ENCODE measurements at regions not wholly inside any gene's neighbourhood (a gene's known extent, or its start where the extent isn't known, plus 50 kb on each side); places are given as distances from the start of the nearest gene placed in this dataset.
A peak's percentile ranks its signal among the peaks of the same experiment; 100 is the strongest.
"Not testable (repeated sequence)": the region's sequence is repeated elsewhere in the genome, so short reads cannot be mapped to it uniquely, and the experiment has no call there.

DNA sequence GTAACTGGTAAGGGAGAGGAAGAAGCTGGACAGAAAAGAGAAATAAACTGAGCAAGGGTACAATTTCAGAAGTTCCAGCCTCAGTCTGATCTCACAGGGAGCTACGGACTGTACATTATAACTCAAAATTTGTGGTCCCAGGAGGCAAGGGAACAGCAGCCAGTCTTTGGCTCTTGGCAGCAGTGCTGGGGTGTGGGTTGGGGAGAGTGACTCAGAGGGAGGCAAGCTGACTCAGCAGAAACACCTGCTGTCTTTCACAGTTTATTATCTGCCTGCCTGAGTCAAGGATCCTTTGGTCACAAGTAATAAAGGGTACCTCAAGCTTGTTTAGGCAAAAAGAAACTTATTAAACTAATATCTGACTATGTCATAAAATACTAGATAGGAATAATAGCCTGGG lies 73.5 kb upstream of the KIF2B start:
- Histone ChIP-seq H3K27ac (ENCODE audit: low read length, poor library complexity, severe bottlenecking) (peak overlapping the region; percentile 32), H3K18ac (ENCODE audit: low read depth in 1 of 2, low read length in 2 of 2) (no peak overlapping the region), H2BK15ac (ENCODE audit: low read depth, poor library complexity, severe bottlenecking) (no peak overlapping the region), H3K4me3 (ENCODE audit: insufficient read depth in 1 of 2, low read depth in 1 of 2, low read length in 2 of 2) (no peak overlapping the region), H3K4me2 (ENCODE audit: low read length, poor library complexity, severe bottlenecking) (no peak overlapping the region), H4K91ac (ENCODE audit: low read length) (no peak overlapping the region), H3K36me3 (ENCODE audit: control insufficient read depth in 1 of 2, insufficient read depth in 2 of 2, low read depth in 1 of 2, low read length in 2 of 2) (no peaks in the 10 kb centered on the region), H2AK5ac (ENCODE audit: low read length, severe bottlenecking) (no peak overlapping the region), H3K9ac (ENCODE audit: low read length) (no peak overlapping the region), H3K23ac (ENCODE audit: low read length in 2 of 2) (no peak overlapping the region), H2AFZ (ENCODE audit: low read depth, low read length) (peak overlapping the region; percentile 61), H3K9me3 (ENCODE audit: control insufficient read depth, low read length) (no peaks in the 10 kb centered on the region), H2BK12ac (ENCODE audit: low read length in 2 of 2) (no peak overlapping the region), H3K14ac (ENCODE audit: low read length in 2 of 2) (no peak overlapping the region), H3K4me1 (ENCODE audit: control insufficient read depth, insufficient read depth, low read depth, low read length) (peaks cover 2% of the 10 kb centered on the region), H2BK5ac (ENCODE audit: low read depth, low read length, poor library complexity, severe bottlenecking) (no peak overlapping the region), H3K4ac (ENCODE audit: low read depth in 1 of 2, low read length in 2 of 2) (no peak overlapping the region), H3K27me3 (ENCODE audit: control insufficient read depth in 1 of 2, insufficient read depth in 1 of 2, low read length in 2 of 2) (no peaks in the 10 kb centered on the region), H3K79me1 (replicated peaks; ENCODE audit: low read length, poor library complexity, severe bottlenecking) (no peaks in the 10 kb centered on the region), H4K8ac (ENCODE audit: low read length) (no peak overlapping the region), H2BK120ac (ENCODE audit: low read depth, low read length) (no peak overlapping the region)
- DNase-seq: no peak
- 81% methylated on average over 1 of the region's 1 CpG for WGBS

DNA sequence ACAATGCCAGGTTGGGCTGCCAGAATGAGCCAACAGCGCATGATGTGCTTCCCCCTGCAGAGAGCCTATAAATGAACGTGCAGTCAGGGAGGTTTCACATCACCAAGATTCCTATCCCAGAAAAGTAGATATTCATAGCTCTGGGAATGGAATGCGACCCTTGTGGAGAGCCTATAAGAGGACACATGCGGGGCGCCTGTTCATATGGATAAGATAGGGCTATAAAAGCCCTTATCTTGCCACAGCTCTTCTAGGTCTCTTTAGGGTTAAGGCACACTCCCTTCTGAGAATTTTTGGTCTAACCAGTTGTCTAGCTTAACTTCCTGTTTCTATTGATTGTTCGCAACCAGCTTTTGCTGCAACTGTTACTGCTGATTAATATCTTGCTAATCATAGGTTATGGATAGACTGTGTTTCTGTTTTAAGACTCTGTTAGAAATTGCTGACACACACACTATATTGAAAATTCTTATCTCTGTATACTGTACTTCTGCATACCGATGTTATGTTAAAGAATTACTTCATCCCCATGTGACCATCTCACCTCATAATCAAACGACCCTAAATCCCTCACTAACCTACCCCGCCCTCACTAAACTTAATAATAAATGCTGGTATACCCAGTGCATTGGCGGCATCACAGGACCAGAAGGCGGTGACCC lies 74.4 kb upstream of the KIF2B start:
- not testable (repeated sequence) for H3K27me3 ChIP-seq (ENCODE audit: control insufficient read depth in 1 of 2, insufficient read depth in 1 of 2, low read length in 2 of 2); DNase-seq; H3K9ac ChIP-seq (ENCODE audit: low read length); H3K4me2 ChIP-seq (ENCODE audit: low read length, poor library complexity, severe bottlenecking); H2AK5ac ChIP-seq (ENCODE audit: low read length, severe bottlenecking); H3K27ac ChIP-seq (ENCODE audit: low read length, poor library complexity, severe bottlenecking); H2BK15ac ChIP-seq (ENCODE audit: low read depth, poor library complexity, severe bottlenecking); H3K4me3 ChIP-seq (ENCODE audit: insufficient read depth in 1 of 2, low read depth in 1 of 2, low read length in 2 of 2); H2BK5ac ChIP-seq (ENCODE audit: low read depth, low read length, poor library complexity, severe bottlenecking); H3K79me1 ChIP-seq (replicated peaks; ENCODE audit: low read length, poor library complexity, severe bottlenecking); H3K23ac ChIP-seq (ENCODE audit: low read length in 2 of 2); H2BK120ac ChIP-seq (ENCODE audit: low read depth, low read length); H4K8ac ChIP-seq (ENCODE audit: low read length); H4K91ac ChIP-seq (ENCODE audit: low read length); H2BK12ac ChIP-seq (ENCODE audit: low read length in 2 of 2); H3K14ac ChIP-seq (ENCODE audit: low read length in 2 of 2); H3K36me3 ChIP-seq (ENCODE audit: control insufficient read depth in 1 of 2, insufficient read depth in 2 of 2, low read depth in 1 of 2, low read length in 2 of 2); H3K4me1 ChIP-seq (ENCODE audit: control insufficient read depth, insufficient read depth, low read depth, low read length); H3K18ac ChIP-seq (ENCODE audit: low read depth in 1 of 2, low read length in 2 of 2); H2AFZ ChIP-seq (ENCODE audit: low read depth, low read length); H3K4ac ChIP-seq (ENCODE audit: low read depth in 1 of 2, low read length in 2 of 2); H3K9me3 ChIP-seq (ENCODE audit: control insufficient read depth, low read length)
- WGBS: 66% methylated on average over 9 of the region's 11 CpGs

DNA sequence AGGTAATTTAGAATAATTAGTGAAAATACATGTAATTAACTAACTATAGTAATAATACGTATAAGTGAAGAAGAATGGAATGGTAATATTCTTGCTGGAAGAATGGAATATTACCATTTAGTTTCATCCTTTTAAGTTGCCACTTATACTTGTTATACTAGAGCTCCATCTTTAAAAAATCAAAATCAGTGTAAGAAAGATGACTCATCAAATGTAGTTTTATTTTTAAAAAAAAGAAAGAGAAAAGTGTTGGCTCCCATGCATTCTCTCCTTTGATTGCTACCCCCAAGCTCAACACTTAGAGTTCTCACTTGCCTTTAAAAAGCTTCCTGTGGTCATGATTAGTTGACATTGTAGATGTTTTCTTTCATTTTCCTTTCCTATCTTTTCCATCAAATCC lies 82.4 kb upstream of the KIF2B start:
- H3K18ac ChIP-seq (ENCODE audit: low read depth in 1 of 2, low read length in 2 of 2): no peak overlapping the region
- no peak overlapping the region for H2AK5ac ChIP-seq (ENCODE audit: low read length, severe bottlenecking)
- H2BK5ac ChIP-seq (ENCODE audit: low read depth, low read length, poor library complexity, severe bottlenecking): no peak overlapping the region
- H3K9ac ChIP-seq (ENCODE audit: low read length): no peak overlapping the region
- H3K14ac ChIP-seq (ENCODE audit: low read length in 2 of 2): no peak overlapping the region
- no peak overlapping the region for H4K91ac ChIP-seq (ENCODE audit: low read length)
- no peak overlapping the region for H4K8ac ChIP-seq (ENCODE audit: low read length)
- no peak for DNase-seq
- H3K36me3 ChIP-seq (ENCODE audit: control insufficient read depth in 1 of 2, insufficient read depth in 2 of 2, low read depth in 1 of 2, low read length in 2 of 2): no peaks in the 10 kb centered on the region
- WGBS: no CpG with 5 or more reads among the region's 1 CpG
- H3K27me3 ChIP-seq (ENCODE audit: control insufficient read depth in 1 of 2, insufficient read depth in 1 of 2, low read length in 2 of 2): no peaks in the 10 kb centered on the region
- no peak overlapping the region for H2AFZ ChIP-seq (ENCODE audit: low read depth, low read length)
- peaks cover 2% of the 10 kb centered on the region for H3K4me1 ChIP-seq (ENCODE audit: control insufficient read depth, insufficient read depth, low read depth, low read length)
- no peak overlapping the region for H3K27ac ChIP-seq (ENCODE audit: low read length, poor library complexity, severe bottlenecking)
- H3K23ac ChIP-seq (ENCODE audit: low read length in 2 of 2): no peak overlapping the region
- no peak overlapping the region for H2BK12ac ChIP-seq (ENCODE audit: low read length in 2 of 2)
- H2BK15ac ChIP-seq (ENCODE audit: low read depth, poor library complexity, severe bottlenecking): no peak overlapping the region
- H2BK120ac ChIP-seq (ENCODE audit: low read depth, low read length): no peak overlapping the region
- no peaks in the 10 kb centered on the region for H3K9me3 ChIP-seq (ENCODE audit: control insufficient read depth, low read length)
- H3K4ac ChIP-seq (ENCODE audit: low read depth in 1 of 2, low read length in 2 of 2): no peak overlapping the region
- H3K79me1 ChIP-seq (replicated peaks; ENCODE audit: low read length, poor library complexity, severe bottlenecking): no peaks in the 10 kb centered on the region
- H3K4me3 ChIP-seq (ENCODE audit: insufficient read depth in 1 of 2, low read depth in 1 of 2, low read length in 2 of 2): no peak overlapping the region
- H3K4me2 ChIP-seq (ENCODE audit: low read length, poor library complexity, severe bottlenecking): no peak overlapping the region

DNA sequence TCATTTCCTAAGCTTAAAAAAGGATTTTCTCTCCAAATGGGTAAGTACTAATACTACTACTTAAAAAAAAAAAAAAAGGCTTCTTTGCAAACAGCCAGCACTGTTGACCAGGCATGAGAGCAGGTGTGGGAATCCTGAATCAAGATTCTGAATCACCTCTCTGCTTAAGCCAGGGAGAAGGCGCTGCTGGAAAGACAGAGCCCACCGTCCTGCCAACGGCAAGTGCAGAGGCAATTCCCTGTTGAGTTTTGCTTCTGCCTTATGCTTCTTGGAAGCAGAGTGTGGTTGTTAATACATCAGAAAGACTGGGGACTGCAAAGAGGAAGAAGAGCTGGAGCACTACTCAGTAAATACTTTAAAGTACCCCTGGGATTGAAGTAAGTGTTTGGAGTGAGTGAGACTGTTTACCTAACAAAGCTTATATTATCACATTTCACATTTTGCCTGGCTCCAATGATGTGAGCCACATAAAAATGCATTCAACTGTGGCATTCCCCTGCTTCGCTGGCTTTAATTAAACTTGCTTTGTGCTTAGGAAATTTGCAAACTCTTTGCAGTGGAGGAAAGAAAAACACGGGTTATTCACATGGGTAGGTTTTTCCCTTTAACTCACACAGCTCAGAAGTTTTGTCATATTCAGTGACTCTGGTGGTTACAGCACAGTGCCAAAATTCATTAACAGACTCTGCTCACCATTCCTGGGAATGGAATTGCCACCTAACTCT lies 86.0 kb upstream of the KIF2B start:
- H2BK5ac ChIP-seq (ENCODE audit: low read depth, low read length, poor library complexity, severe bottlenecking): no peak overlapping the region
- no peak overlapping the region for H2AK5ac ChIP-seq (ENCODE audit: low read length, severe bottlenecking)
- H3K79me1 ChIP-seq (replicated peaks; ENCODE audit: low read length, poor library complexity, severe bottlenecking): no peaks in the 10 kb centered on the region
- peak overlapping the region; percentile 21 for H3K4me2 ChIP-seq (ENCODE audit: low read length, poor library complexity, severe bottlenecking)
- H2AFZ ChIP-seq (ENCODE audit: low read depth, low read length): no peak overlapping the region
- no peak overlapping the region for H3K23ac ChIP-seq (ENCODE audit: low read length in 2 of 2)
- H4K8ac ChIP-seq (ENCODE audit: low read length): no peak overlapping the region
- H3K27ac ChIP-seq (ENCODE audit: low read length, poor library complexity, severe bottlenecking): peak overlapping the region; percentile 63
- DNase-seq: no peak
- no peak overlapping the region for H3K4me3 ChIP-seq (ENCODE audit: insufficient read depth in 1 of 2, low read depth in 1 of 2, low read length in 2 of 2)
- no peak overlapping the region for H3K4ac ChIP-seq (ENCODE audit: low read depth in 1 of 2, low read length in 2 of 2)
- WGBS: 62% methylated on average over 5 of the region's 5 CpGs
- H3K18ac ChIP-seq (ENCODE audit: low read depth in 1 of 2, low read length in 2 of 2): no peak overlapping the region
- no peaks in the 10 kb centered on the region for H3K36me3 ChIP-seq (ENCODE audit: control insufficient read depth in 1 of 2, insufficient read depth in 2 of 2, low read depth in 1 of 2, low read length in 2 of 2)
- no peaks in the 10 kb centered on the region for H3K27me3 ChIP-seq (ENCODE audit: control insufficient read depth in 1 of 2, insufficient read depth in 1 of 2, low read length in 2 of 2)
- peaks cover 2% of the 10 kb centered on the region for H3K4me1 ChIP-seq (ENCODE audit: control insufficient read depth, insufficient read depth, low read depth, low read length)
- no peak overlapping the region for H3K14ac ChIP-seq (ENCODE audit: low read length in 2 of 2)
- no peak overlapping the region for H2BK12ac ChIP-seq (ENCODE audit: low read length in 2 of 2)
- no peak overlapping the region for H2BK120ac ChIP-seq (ENCODE audit: low read depth, low read length)
- no peak overlapping the region for H3K9ac ChIP-seq (ENCODE audit: low read length)
- no peaks in the 10 kb centered on the region for H3K9me3 ChIP-seq (ENCODE audit: control insufficient read depth, low read length)
- no peak overlapping the region for H2BK15ac ChIP-seq (ENCODE audit: low read depth, poor library complexity, severe bottlenecking)
- no peak overlapping the region for H4K91ac ChIP-seq (ENCODE audit: low read length)

Measured in mesenchymal stem cell (in vitro differentiated cells and primary cell).